ENCODE measurements at regions not wholly inside any gene's neighbourhood (a gene's known extent, or its start where the extent isn't known, plus 50 kb on each side); places are given as distances from the start of the nearest gene placed in this dataset.

DNA sequence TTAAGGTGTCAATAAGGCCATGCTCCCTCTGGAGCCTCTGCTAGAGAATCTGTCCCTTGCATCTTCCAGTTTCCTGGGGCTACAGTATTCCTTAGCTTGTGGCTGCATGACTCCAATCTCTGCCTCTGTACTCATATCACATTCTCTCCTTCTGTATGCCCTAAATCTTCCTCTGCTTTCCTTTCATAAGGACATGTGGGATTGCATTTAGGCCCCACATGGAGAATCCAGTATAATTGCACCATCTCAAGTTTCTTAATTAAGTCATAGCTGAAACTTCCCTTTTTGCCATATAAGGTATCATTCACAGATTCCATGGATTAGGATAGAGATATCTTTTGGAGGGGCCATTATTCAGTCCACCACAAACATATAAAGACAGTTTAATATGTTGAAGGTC lies 409.8 kb upstream of the TMCO5A start:
- H3K9me3 Mint-ChIP-seq: peaks cover 5% of the 10 kb centered on the region
- H3K27ac Mint-ChIP-seq: no peak overlapping the region
- TF ChIP-seq, protein P1, sequence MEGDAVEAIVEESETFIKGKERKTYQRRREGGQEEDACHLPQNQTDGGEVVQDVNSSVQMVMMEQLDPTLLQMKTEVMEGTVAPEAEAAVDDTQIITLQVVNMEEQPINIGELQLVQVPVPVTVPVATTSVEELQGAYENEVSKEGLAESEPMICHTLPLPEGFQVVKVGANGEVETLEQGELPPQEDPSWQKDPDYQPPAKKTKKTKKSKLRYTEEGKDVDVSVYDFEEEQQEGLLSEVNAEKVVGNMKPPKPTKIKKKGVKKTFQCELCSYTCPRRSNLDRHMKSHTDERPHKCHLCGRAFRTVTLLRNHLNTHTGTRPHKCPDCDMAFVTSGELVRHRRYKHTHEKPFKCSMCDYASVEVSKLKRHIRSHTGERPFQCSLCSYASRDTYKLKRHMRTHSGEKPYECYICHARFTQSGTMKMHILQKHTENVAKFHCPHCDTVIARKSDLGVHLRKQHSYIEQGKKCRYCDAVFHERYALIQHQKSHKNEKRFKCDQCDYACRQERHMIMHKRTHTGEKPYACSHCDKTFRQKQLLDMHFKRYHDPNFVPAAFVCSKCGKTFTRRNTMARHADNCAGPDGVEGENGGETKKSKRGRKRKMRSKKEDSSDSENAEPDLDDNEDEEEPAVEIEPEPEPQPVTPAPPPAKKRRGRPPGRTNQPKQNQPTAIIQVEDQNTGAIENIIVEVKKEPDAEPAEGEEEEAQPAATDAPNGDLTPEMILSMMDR (IDR thresholded peaks at IDR 0.05; ENCODE audit: unreplicated experiment in 3 of 3): no peak
- H3K27me3 Mint-ChIP-seq (ENCODE audit: low read depth): no peaks in the 10 kb centered on the region
- H3K4me3 Mint-ChIP-seq: no peak overlapping the region
- H3K4me1 Mint-ChIP-seq: no peaks in the 10 kb centered on the region
- no peaks in the 10 kb centered on the region for H3K36me3 Mint-ChIP-seq (ENCODE audit: low read depth)

DNA sequence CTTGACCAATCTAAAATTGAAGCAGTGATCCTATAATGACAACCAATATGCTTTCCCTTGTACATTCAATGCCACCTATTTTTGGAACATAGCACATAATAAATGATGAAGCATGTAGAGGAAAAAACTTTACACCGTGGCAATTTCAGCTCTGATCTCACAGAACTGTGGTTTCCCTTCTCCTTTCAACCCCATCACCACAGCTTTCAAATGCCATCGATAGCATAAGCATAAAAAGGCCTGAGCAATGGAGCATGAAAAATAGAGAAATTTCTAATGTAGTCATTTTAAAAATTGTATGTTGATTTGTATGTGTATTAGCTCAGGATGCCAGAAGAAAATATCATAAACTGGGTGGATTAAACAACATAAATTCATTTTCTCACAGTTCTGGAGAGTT lies 406.0 kb upstream of the TMCO5A start:
- H3K9me3 Mint-ChIP-seq: peaks cover 9% of the 10 kb centered on the region
- no peaks in the 10 kb centered on the region for H3K36me3 Mint-ChIP-seq (ENCODE audit: low read depth)
- H3K27ac Mint-ChIP-seq: no peak overlapping the region
- no peaks in the 10 kb centered on the region for H3K4me1 Mint-ChIP-seq
- TF ChIP-seq, protein P1 (IDR thresholded peaks at IDR 0.05; ENCODE audit: unreplicated experiment in 3 of 3): no peak
- no peak overlapping the region for H3K4me3 Mint-ChIP-seq
- no peaks in the 10 kb centered on the region for H3K27me3 Mint-ChIP-seq (ENCODE audit: low read depth)

DNA sequence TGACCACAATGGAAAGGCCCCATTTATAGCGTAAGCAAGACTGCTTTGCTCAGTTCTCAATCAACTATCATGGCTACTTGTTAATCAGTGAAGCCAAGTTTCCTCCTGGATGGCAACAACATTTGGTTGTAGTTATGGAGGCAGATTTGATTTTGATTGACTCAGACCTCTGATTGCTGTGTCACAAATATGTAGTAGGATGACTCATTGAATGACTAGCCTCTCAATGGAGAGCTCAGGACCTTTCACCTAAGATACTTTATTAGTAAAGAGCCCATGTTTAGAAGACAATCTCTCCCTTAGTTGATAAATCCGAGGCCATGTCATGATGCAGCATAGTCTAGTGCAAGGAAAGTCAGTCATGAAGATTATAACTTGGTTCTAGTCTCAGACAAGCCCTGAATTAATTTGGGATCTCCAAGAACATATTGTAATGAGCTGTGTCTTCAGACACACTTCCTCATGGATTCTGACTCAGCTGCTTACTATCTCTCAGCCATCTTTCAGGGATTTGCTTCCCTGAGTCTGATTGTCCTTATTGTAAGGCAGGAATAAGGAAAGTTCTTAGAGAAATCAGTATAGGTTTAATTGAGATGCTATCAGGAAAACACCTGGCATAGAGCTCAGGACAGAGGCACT lies 397.4 kb upstream of the TMCO5A start:
- no peak overlapping the region for H3K27ac Mint-ChIP-seq
- no peaks in the 10 kb centered on the region for H3K27me3 Mint-ChIP-seq (ENCODE audit: low read depth)
- no peak overlapping the region for H3K4me3 Mint-ChIP-seq
- TF ChIP-seq, protein P1 (IDR thresholded peaks at IDR 0.05; ENCODE audit: unreplicated experiment in 3 of 3): no peak
- no peaks in the 10 kb centered on the region for H3K4me1 Mint-ChIP-seq
- H3K36me3 Mint-ChIP-seq (ENCODE audit: low read depth): no peaks in the 10 kb centered on the region
- H3K9me3 Mint-ChIP-seq: peaks cover 23% of the 10 kb centered on the region

DNA sequence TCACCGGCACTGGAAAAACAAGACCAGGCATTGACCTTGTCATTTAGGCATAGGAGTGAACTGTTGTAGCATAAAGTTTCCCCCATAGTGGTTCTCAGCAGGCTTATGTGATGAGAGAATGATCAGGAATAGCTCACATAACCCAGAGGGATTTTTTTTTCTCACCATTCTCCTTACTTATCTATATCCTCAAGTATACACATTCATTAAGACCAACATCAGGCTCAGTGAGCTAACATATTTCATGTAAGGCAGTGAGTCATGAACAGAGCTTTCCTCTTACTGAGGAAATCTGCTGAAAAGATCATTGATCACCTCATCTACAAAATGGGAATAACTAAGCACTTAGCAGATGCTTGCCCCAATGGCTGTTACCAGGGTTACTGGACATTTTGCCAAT lies 396.6 kb upstream of the TMCO5A start:
- H3K27ac Mint-ChIP-seq: no peak overlapping the region
- TF ChIP-seq, protein P1 (IDR thresholded peaks at IDR 0.05; ENCODE audit: unreplicated experiment in 3 of 3): no peak
- no peaks in the 10 kb centered on the region for H3K4me1 Mint-ChIP-seq
- no peaks in the 10 kb centered on the region for H3K36me3 Mint-ChIP-seq (ENCODE audit: low read depth)
- H3K4me3 Mint-ChIP-seq: no peak overlapping the region
- no peaks in the 10 kb centered on the region for H3K27me3 Mint-ChIP-seq (ENCODE audit: low read depth)
- H3K9me3 Mint-ChIP-seq: peaks cover 19% of the 10 kb centered on the region

DNA sequence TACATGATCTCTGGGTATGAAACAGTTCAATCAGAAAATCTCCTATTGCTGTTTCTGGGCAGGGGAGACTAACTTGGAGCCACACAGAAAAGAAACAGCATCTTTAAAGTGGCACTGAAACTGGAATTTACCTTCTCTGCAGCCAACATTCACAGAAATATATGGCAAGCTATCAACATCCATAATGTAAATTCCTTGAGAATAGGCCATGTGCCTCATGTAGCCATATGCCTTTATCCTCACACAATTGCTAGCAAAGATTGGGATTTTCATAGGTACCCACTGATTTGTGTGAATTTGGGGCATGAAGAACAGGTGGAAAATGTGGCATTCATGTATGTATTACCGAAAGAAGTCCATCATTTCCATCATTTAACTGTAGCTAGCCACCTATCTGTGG lies 386.3 kb upstream of the TMCO5A start:
- TF ChIP-seq, protein P1 (IDR thresholded peaks at IDR 0.05; ENCODE audit: unreplicated experiment in 3 of 3): no peak
- no peaks in the 10 kb centered on the region for H3K36me3 Mint-ChIP-seq (ENCODE audit: low read depth)
- H3K4me1 Mint-ChIP-seq: no peaks in the 10 kb centered on the region
- no peak overlapping the region for H3K4me3 Mint-ChIP-seq
- no peak overlapping the region for H3K27ac Mint-ChIP-seq
- H3K9me3 Mint-ChIP-seq: peaks cover 6% of the 10 kb centered on the region
- no peaks in the 10 kb centered on the region for H3K27me3 Mint-ChIP-seq (ENCODE audit: low read depth)

DNA sequence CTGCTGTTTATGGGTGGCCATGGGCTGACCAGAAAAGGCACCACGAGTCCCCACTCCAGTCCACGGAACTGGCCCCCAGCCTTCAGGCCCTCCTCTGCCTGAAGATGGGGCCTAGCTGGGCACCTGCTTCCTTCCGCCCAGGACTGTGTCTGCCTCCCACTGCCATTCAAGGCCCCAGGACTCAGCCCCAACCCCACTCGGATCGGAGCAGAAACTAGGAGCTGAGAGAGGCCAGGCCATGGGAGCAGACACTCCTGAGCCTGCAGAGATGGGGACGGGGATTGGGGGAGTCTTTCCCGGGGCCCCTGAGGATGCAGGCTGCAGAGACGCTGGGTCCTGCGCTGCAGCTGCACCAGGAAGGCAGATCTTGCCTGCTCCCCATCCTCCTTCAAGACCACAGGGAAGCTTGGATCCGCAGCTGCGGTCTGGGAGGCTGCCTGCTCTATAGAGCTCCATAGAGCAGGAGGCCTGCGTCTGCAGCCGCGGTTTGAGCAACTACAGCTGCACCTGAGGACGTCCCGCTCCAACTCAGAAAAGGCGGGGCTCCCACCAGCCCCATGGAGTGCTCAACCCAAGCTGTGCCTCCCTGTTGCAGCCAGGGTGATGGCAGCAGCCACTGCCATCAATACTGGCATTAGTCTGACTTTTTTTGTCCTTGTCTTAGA lies 383.9 kb upstream of the TMCO5A start:
- peaks cover 14% of the 10 kb centered on the region for H3K9me3 Mint-ChIP-seq
- H3K27me3 Mint-ChIP-seq (ENCODE audit: low read depth): no peaks in the 10 kb centered on the region
- no peaks in the 10 kb centered on the region for H3K36me3 Mint-ChIP-seq (ENCODE audit: low read depth)
- H3K4me1 Mint-ChIP-seq: no peaks in the 10 kb centered on the region
- no peak overlapping the region for H3K4me3 Mint-ChIP-seq
- no peak overlapping the region for H3K27ac Mint-ChIP-seq
- TF ChIP-seq, protein P1 (IDR thresholded peaks at IDR 0.05; ENCODE audit: unreplicated experiment in 3 of 3): no peak

Measured in nephron (organoid).